Smooth muscle cell (in vitro differentiated cells): ENCODE measurements at regions not wholly inside any gene's neighbourhood (a gene's known extent, or its start where the extent isn't known, plus 50 kb on each side); places are given as distances from the start of the nearest gene placed in this dataset.

Experiments
- DNase-seq: peaks from one replicate; lab custom pipeline; 2025; ENCODE audit not compliant: unreplicated experiment; lab: John Stamatoyannopoulos, UW
- H2AFZ ChIP-seq: fragments of 200-600 bp; sonication (generic); 2 replicates; pipeline ENCODE4 v1.6.0; 2016; ENCODE audit warnings: antibody characterized with exemption, low read depth, mild to moderate bottlenecking
- H3F3A ChIP-seq: fragments of 200-600 bp; sonication (generic); 2 replicates; pipeline ENCODE4 v1.6.0; 2017; ENCODE audit warnings: antibody characterized with exemption, low read depth
- H3K27ac ChIP-seq: fragments of 200-600 bp; sonication (generic); 2 replicates; pipeline ENCODE4 v1.5.1; 2016; ENCODE audit warnings: low read depth, mild to moderate bottlenecking
- H3K27me3 ChIP-seq: fragments of 200-600 bp; sonication (generic); 2 replicates; pipeline ENCODE4 v1.6.1; 2016; ENCODE audit warnings: low read depth, mild to moderate bottlenecking
- H3K36me3 ChIP-seq: fragments of 200-600 bp; sonication (generic); 2 replicates; pipeline ENCODE4 v1.5.1; 2016; ENCODE audit warnings: low read depth
- H3K4me1 ChIP-seq: fragments of 200-600 bp; sonication (generic); 2 replicates; pipeline ENCODE4 v1.5.1; 2016; ENCODE audit warnings: low read depth
- H3K4me2 ChIP-seq: fragments of 200-600 bp; sonication (generic); 2 replicates; pipeline ENCODE4 v1.6.0; 2016; ENCODE audit warnings: mild to moderate bottlenecking
- H3K4me3 ChIP-seq: fragments of 200-600 bp; sonication (generic); 2 replicates; pipeline ENCODE4 v1.5.1; 2016; ENCODE audit warnings: mild to moderate bottlenecking
- H3K79me2 ChIP-seq: fragments of 200-600 bp; sonication (generic); 2 replicates; pipeline ENCODE4 v1.6.0; 2016; ENCODE audit warnings: low read depth, mild to moderate bottlenecking
- H3K9ac ChIP-seq: fragments of 200-600 bp; sonication (generic); 2 replicates; pipeline ENCODE4 v1.6.0; 2016; ENCODE audit warnings: low read depth
- H3K9me3 ChIP-seq: fragments of 200-600 bp; sonication (generic); replicated peaks from 2 replicates; pipeline ENCODE4 v1.5.1; 2016; ENCODE audit warnings: low read depth
- H4K20me1 ChIP-seq: fragments of 200-600 bp; sonication (generic); 2 replicates; pipeline ENCODE4 v1.6.0; 2016; ENCODE audit warnings: low read depth
- CTCF ChIP-seq: fragments of 200-600 bp; sonication (generic); IDR thresholded peaks from 2 replicates; pipeline ENCODE4 v1.5.1; 2017; ENCODE audit warnings: borderline replicate concordance, mild to moderate bottlenecking, antibody characterized with exemption; ENCODE audit not compliant: insufficient read depth, poor library complexity, severe bottlenecking
- WGBS: methylation state at CpG from one replicate; pipeline ENCODE4 v1.1.7; 2016; ENCODE audit warnings: low lambda C conversion rate; 5-methylcytosine and 5-hydroxymethylcytosine counted together

GRCh38 chr3:86654806-86655460 lies 336.0 kb downstream of the VGLL3 start:
- Histone ChIP-seq H3K9me3 (no peaks in the 10 kb centered on the region), H3F3A (no peaks in the 10 kb centered on the region), H3K4me3 (no peak overlapping the region), H4K20me1 (no peaks in the 10 kb centered on the region), H3K27ac (no peak overlapping the region), H3K4me1 (peaks cover 4% of the 10 kb centered on the region), H3K36me3 (no peaks in the 10 kb centered on the region), H3K4me2 (no peak overlapping the region), H3K9ac (no peak overlapping the region), H3K27me3 (no peaks in the 10 kb centered on the region), H3K79me2 (no peaks in the 10 kb centered on the region), H2AFZ (no peak overlapping the region)
- TF ChIP-seq CTCF = no peak
- WGBS = 77% methylated on average over 6 of the region's 6 CpGs
- no peak for DNase-seq

- Histone ChIP-seq H3K27me3 (no peaks in the 10 kb centered on the region), H3K36me3 (no peaks in the 10 kb centered on the region), H3F3A (no peaks in the 10 kb centered on the region), H4K20me1 (no peaks in the 10 kb centered on the region), H3K4me3 (no peak overlapping the region), H3K27ac (no peak overlapping the region), H3K4me2 (no peak overlapping the region), H3K4me1 (peaks cover 4% of the 10 kb centered on the region), H3K79me2 (no peaks in the 10 kb centered on the region), H2AFZ (no peak overlapping the region), H3K9ac (no peak overlapping the region), H3K9me3 (no peaks in the 10 kb centered on the region)
- no peak for DNase-seq
- WGBS = 75% methylated on average over 6 of the region's 6 CpGs
- no peak for TF ChIP-seq CTCF
These were observed 337.2 kb downstream of the VGLL3 start for GRCh38 chr3:86653661-86654205.

- no peak overlapping the region for H3K9ac ChIP-seq
- H3K4me3 ChIP-seq = no peak overlapping the region
- H3K9me3 ChIP-seq = no peaks in the 10 kb centered on the region
- no peaks in the 10 kb centered on the region for H3K4me1 ChIP-seq
- WGBS = 97% methylated on average over 1 of the region's 1 CpG
- H3K36me3 ChIP-seq = no peaks in the 10 kb centered on the region
- DNase-seq = no peak
- no peaks in the 10 kb centered on the region for H3F3A ChIP-seq
- H3K79me2 ChIP-seq = no peaks in the 10 kb centered on the region
- no peak overlapping the region for H3K27ac ChIP-seq
- no peaks in the 10 kb centered on the region for H4K20me1 ChIP-seq
- TF ChIP-seq CTCF = no peak
- no peak overlapping the region for H3K4me2 ChIP-seq
- no peak overlapping the region for H2AFZ ChIP-seq
- H3K27me3 ChIP-seq = no peaks in the 10 kb centered on the region
These were observed 342.9 kb downstream of the VGLL3 start for GRCh38 chr3:86648087-86648486.

GRCh38 chr3:86645756-86646155 lies 345.2 kb downstream of the VGLL3 start:
- Histone ChIP-seq H3F3A (no peaks in the 10 kb centered on the region), H3K4me2 (no peak overlapping the region), H3K9me3 (no peaks in the 10 kb centered on the region), H3K27ac (no peak overlapping the region), H3K27me3 (no peaks in the 10 kb centered on the region), H3K4me1 (no peaks in the 10 kb centered on the region), H3K36me3 (no peaks in the 10 kb centered on the region), H4K20me1 (no peaks in the 10 kb centered on the region), H3K4me3 (no peak overlapping the region), H3K79me2 (no peaks in the 10 kb centered on the region), H3K9ac (no peak overlapping the region), H2AFZ (no peak overlapping the region)
- no peak for DNase-seq
- no peak for TF ChIP-seq CTCF
- 84% methylated on average over 2 of the region's 2 CpGs for WGBS
